ENCODE measurements at regions not wholly inside any gene's neighbourhood (a gene's known extent, or its start where the extent isn't known, plus 50 kb on each side); places are given as distances from the start of the nearest gene placed in this dataset.

DNA sequence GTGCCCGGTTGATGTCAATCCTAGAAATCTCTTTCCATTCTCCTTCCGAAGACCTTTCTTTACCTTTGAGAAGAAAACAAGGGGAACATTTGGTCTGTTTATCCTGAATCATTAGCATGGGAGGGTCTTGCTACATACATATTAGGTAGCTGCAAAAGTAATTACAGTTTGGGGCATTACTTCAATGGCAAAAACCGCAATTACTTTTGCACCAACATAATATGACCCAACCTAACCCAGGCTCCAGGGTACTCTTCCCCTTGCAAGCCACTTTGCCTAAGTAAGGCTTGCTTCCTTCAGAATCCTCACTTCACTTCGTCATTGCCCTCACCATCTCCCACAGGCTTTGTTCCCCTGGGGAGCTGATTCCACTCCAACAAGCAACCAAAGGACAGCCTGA is 662.7 kb downstream of the DIAPH3 start:
- BruUV-seq (replicated peaks) = no TSS peak
- Histone ChIP-seq H3K4me1 (ENCODE audit: insufficient read depth, low read length) (no peaks in the 10 kb centered on the region), H4K20me1 (ENCODE audit: insufficient read depth, low read length) (no peaks in the 10 kb centered on the region), H3K4me2 (ENCODE audit: low read depth, low read length) (no peak overlapping the region), H3K27me3 (ENCODE audit: control insufficient read depth in 1 of 2, insufficient read depth in 2 of 2, low read length in 2 of 2) (no peaks in the 10 kb centered on the region; a peak in 2 of 5 replicates), H3K27ac (ENCODE audit: extremely low read length, insufficient read depth, low read length) (no peak overlapping the region), H3K9ac (ENCODE audit: insufficient read depth, low read depth, low read length) (no peak overlapping the region), H3K4me3 (replicated peaks in 1 of 3; ENCODE audit: insufficient read depth in 1 of 3, low read depth in 2 of 3, low read length in 3 of 3) (no peak overlapping the region), H3K9me3 (ENCODE audit: low read length) (no peaks in the 10 kb centered on the region), H3K36me3 (replicated peaks in 1 of 2; ENCODE audit: control insufficient read depth in 1 of 2, insufficient read depth in 2 of 2, low read length in 2 of 2) (no peaks in the 10 kb centered on the region), H2AFZ (ENCODE audit: low read length) (no peak overlapping the region), H3K79me2 (ENCODE audit: insufficient read depth, low read length) (no peaks in the 10 kb centered on the region)
- FAIRE-seq = no peak
- ChIA-PET POLR2A (no interaction called here), CTCF (ENCODE audit: low intra/inter-chr PET ratio, low total read pairs) (no interaction called here)
- WGBS (ENCODE audit: low lambda C conversion rate) = 42% methylated on average over 4 of the region's 4 CpGs
- no peak for ATAC-seq
- TF ChIP-seq, protein P1, sequence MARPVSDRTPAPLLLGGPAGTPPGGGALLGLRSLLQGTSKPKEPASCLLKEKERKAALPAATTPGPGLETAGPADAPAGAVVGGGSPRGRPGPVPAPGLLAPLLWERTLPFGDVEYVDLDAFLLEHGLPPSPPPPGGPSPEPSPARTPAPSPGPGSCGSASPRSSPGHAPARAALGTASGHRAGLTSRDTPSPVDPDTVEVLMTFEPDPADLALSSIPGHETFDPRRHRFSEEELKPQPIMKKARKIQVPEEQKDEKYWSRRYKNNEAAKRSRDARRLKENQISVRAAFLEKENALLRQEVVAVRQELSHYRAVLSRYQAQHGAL (CRISPR knock-in tag; IDR thresholded peaks at IDR 0.05; ENCODE audit: not compliant biosample characterization) = no peak
- TF ChIP-seq, protein P2, sequence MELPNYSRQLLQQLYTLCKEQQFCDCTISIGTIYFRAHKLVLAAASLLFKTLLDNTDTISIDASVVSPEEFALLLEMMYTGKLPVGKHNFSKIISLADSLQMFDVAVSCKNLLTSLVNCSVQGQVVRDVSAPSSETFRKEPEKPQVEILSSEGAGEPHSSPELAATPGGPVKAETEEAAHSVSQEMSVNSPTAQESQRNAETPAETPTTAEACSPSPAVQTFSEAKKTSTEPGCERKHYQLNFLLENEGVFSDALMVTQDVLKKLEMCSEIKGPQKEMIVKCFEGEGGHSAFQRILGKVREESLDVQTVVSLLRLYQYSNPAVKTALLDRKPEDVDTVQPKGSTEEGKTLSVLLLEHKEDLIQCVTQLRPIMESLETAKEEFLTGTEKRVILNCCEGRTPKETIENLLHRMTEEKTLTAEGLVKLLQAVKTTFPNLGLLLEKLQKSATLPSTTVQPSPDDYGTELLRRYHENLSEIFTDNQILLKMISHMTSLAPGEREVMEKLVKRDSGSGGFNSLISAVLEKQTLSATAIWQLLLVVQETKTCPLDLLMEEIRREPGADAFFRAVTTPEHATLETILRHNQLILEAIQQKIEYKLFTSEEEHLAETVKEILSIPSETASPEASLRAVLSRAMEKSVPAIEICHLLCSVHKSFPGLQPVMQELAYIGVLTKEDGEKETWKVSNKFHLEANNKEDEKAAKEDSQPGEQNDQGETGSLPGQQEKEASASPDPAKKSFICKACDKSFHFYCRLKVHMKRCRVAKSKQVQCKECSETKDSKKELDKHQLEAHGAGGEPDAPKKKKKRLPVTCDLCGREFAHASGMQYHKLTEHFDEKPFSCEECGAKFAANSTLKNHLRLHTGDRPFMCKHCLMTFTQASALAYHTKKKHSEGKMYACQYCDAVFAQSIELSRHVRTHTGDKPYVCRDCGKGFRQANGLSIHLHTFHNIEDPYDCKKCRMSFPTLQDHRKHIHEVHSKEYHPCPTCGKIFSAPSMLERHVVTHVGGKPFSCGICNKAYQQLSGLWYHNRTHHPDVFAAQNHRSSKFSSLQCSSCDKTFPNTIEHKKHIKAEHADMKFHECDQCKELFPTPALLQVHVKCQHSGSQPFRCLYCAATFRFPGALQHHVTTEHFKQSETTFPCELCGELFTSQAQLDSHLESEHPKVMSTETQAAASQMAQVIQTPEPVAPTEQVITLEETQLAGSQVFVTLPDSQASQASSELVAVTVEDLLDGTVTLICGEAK (IDR thresholded peaks at IDR 0.05) = peak; percentile 84
- TF ChIP-seq, protein P2 (CRISPR knock-in tag; IDR thresholded peaks at IDR 0.05) = no peak
- no peak for DNase-seq (ENCODE audit: low spot score)
- in situ Hi-C loops (cut with HindIII; ENCODE audit: extremely low pct_ligation_motif_present, low pct_unique_long_range_greater_than_20kb) (no loop called here), intact Hi-C loops (cut with micrococcal nuclease; ENCODE audit: unreplicated experiment) (no loop called here)

Data from HepG2 (cell line).